ENCODE measurements at regions not wholly inside any gene's neighbourhood (a gene's known extent, or its start where the extent isn't known, plus 50 kb on each side); places are given as distances from the start of the nearest gene placed in this dataset.
"Not testable (repeated sequence)": the region's sequence is repeated elsewhere in the genome, so short reads cannot be mapped to it uniquely, and the experiment has no call there.

GRCh38 chr6:106746652-106747051 is 117.3 kb downstream of the QRSL1 start:
- peak; percentile 86 for DNase-seq (ENCODE audit: low read depth)

- peak; percentile 75 for DNase-seq (ENCODE audit: low read depth)
Measured at GRCh38 chr6:106745824-106746582, 116.6 kb downstream of the QRSL1 start.

GRCh38 chr6:106745197-106745770 is 115.9 kb downstream of the QRSL1 start:
- no peak for DNase-seq (ENCODE audit: low read depth)

DNA sequence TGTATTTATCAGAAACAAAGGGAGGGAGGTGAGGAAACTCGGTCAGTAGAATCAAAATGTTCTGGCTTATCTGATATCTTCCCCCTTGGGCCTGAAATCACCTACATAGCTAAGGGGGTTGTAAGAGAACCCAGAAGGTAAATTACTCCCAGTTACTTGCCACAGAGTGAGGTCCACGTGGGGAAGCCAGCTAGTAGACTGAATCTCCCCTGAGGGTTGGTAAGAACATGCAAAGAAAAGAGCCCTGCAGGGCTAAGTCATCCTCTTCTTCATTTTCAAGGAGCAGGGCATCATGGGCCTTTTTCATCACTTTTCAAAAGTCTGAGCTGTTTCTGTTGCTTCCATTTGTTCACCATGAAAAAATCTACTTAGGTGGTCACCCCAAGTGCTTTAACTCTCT is 115.4 kb downstream of the QRSL1 start:
- DNase-seq (ENCODE audit: low read depth) = no peak

GRCh38 chr6:106744029-106744428 is 114.7 kb downstream of the QRSL1 start:
- not testable (repeated sequence) for DNase-seq (ENCODE audit: low read depth)

DNA sequence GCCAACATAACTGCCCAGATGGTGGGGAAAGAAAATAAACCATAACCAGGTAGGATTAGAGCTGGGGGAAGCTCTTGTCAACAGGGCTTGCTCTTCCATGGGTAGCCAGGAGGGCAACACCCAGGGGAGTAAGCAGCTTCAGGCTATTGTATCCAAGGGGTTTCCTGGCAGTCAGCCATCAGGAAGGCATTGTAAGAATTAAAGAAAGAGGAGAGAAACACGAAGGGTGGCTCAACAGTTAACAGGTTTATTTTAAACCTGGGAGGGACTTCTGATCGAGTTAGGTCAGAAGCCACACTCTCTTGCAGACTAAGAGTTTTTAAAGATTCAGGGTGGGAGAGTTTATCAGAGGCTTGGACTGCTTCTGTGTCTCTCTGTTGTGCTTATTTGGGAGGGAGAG is 114.2 kb downstream of the QRSL1 start:
- no peak for DNase-seq (ENCODE audit: low read depth)

DNA sequence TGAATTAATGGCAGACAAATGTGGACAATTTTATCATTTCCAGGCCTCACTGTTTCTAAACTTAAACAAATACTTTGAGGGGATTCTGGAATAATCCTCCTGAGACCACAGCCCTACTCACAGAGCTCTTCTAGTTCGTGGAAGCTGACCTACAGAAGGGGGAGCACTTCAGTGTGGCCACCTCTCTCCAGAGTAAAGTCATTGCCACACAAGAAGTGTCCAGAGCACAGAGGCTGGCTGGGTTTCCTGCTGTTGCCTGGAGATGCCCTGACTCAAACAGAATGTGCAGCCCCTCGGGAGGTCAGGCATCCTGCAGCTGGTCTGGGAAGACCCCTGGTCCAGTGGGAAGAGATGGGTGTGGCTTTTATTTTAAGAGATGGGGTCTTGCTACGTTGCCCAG is 110.9 kb downstream of the QRSL1 start:
- no peak for DNase-seq (ENCODE audit: low read depth)

- peak; percentile 77 for DNase-seq (ENCODE audit: low read depth)
Measured at GRCh38 chr6:106739387-106739786, 110.0 kb downstream of the QRSL1 start.

DNA sequence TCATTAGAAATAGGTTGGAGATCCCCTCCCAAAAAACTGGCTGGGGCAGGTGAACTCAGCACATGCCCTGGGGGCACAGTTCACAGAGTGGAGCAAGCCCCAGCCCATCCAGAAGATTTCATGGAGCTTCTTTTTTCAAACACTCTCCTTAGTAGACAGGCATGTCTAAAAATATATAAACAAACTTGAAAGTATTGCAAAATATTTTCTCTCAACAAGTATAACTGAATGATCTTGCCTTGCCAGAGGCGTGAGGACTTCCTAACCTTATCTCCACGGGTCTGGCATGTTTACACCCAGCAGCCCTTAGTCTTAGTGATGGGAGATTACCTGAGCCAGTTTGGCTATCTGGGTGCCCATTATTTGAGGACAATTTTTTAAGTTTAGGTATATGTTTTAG is 107.1 kb downstream of the QRSL1 start:
- no peak for DNase-seq (ENCODE audit: low read depth)

DNA sequence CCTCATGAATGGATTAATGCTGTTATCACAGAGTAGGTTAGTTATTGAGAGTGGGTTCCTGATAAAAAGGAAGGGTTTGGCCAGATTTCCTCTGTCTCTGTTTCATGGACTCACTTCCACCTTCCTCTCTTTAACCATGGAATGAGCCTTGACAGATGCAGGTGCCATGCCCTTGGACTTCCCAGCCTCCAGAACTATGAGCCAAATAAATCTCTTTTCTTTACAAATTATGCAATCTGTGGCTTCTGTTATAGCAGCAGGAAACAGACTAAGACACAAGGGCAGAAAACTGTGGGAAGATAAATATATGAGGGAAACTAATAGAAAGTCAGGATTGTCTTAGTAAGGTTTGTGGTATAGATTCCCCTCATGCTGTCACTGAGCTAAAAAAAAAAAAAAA is 106.5 kb downstream of the QRSL1 start:
- no peak for DNase-seq (ENCODE audit: low read depth)

GRCh38 chr6:106735136-106735633 is 105.8 kb downstream of the QRSL1 start:
- no peak for DNase-seq (ENCODE audit: low read depth)

DNA sequence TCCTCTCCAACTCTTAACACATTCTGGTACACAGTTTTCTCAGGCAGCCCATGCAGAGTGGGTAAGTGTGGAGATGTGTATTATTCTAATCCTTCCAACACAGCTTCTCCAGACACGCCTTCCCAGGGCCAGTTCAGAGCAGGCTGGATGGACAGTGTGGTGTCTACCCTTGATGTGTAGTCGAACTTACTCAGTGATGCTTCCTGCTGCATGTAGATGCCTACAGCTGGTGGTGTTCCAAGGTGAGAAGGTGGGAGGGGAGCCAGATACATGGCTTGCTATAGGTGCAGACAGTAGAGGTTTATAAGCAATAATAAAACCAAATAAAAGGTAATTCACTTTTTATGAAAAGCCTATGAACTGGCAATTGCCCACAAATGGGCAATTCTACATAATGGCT is 104.0 kb downstream of the QRSL1 start:
- no peak for DNase-seq (ENCODE audit: low read depth)

DNA sequence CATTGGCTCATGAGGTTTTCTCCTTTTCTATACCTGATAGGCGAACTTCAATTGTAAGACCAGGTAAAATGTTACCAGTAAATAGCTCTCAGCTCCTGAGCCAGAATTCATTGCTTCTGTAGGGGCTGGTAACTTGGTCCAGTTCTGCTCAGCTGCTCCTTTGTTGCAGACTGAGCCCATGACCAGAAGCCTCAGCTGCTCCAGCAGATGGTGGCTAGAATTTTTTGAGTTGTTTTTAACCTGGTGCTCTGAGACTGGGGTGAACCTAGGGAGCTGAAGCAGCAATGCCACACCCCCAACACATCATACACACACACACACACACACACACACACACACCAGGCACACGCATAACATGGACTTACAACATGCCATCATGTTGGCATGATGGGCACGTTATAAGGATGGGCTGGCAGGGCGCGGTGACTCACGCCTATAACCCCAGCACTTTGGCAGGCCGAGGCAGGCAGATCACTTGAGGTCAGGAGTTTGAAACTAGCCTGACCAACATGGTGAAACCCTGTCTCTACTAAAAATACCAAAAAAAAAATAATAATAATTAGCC is 103.1 kb downstream of the QRSL1 start:
- no peak for DNase-seq (ENCODE audit: low read depth)

- no peak for DNase-seq (ENCODE audit: low read depth)
Measured at GRCh38 chr6:106731843-106732160, 102.4 kb downstream of the QRSL1 start.

GRCh38 chr6:106731144-106731842 is 101.9 kb downstream of the QRSL1 start:
- no peak for DNase-seq (ENCODE audit: low read depth)

- DNase-seq (ENCODE audit: low read depth) = no peak
Measured at GRCh38 chr6:106730718-106731117, 101.3 kb downstream of the QRSL1 start.

DNA sequence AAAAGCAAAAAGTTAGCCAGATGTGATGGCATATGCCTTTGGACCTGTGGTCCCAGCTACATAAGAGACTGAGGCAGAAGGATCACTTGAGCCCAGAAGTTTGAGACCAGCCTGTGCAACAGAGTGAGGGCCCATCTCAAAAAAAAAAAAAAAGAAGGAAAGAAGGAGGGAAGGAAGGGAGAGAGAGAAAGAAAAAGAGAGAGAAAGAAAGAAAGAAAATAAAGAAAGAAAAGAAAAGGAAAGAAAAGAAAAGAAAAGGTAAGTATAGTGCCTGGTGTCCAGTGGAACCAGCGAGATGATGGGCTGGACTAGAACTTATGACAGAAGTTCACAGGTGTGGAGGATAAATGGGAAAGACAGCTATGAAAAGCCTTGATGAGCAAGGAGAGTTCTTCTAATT is 100.9 kb downstream of the QRSL1 start:
- DNase-seq (ENCODE audit: low read depth) = no peak

GRCh38 chr6:106729841-106730240 is 100.5 kb downstream of the QRSL1 start:
- no peak for DNase-seq (ENCODE audit: low read depth)

DNA sequence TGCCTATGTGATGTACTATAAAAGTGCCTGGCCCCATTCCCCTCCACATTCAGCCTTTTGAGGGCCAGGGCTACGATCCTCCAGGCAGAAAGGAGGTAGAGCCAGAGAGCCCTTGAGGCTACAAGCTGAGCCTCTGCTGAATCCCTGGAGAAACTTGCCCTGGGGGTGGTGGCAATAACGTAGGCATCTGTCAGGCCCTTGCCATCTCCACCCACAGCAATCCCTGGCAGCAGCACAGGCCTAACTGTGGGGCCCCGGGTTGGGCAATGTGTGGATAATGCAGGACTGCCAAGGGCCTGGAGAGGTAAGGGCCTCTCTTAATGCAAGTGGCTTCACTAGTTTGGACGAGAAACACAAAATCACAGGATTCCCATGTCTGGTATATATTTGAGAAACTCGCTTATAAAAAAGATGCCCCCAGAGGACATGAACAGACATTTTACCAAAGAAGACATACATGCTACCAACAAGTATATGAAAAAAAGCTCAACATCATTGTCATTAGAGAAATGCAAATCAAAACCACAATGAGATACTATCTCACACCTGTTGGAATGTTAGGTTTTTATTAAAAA is 99.0 kb downstream of the QRSL1 start:
- DNase-seq (ENCODE audit: low read depth) = no peak

DNA sequence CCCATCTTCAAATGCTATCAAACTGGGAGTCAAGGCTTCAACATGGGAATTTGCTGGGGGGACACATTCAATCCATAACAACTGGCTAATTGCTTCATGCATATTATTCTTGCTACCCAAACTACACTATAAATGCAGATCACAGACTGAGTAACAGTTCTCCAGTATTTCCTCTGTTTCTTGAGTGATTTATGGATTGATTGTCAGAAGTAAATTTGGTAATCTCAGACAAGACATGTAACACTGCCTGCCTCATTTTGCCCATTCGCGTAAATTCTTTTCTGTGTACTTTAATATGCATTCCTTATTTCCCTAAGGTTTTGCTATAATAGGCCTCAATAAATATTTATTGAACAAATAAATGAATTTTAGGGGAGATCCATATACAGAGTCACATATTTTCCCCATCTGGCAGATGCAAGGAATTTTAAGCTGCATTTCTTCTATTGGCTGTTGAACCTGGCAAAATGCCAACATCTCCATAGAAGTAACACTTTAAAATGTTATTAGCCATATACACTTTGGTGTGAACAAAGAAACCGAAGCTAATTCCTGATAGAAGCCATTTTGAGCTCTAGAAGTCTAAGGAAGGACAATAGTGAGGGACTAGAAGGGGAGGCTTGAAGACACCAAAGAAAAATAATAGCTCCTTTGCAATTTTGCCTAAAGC is 98.2 kb downstream of the QRSL1 start:
- DNase-seq (ENCODE audit: low read depth) = no peak

- no peak for DNase-seq (ENCODE audit: low read depth)
Measured at GRCh38 chr6:106724848-106725247, 95.5 kb downstream of the QRSL1 start.

- DNase-seq (ENCODE audit: low read depth) = no peak
Measured at GRCh38 chr6:106724337-106724736, 95.0 kb downstream of the QRSL1 start.

All from Daoy (cell line).